Esophagus squamous epithelium (tissue), 5 donors: ENCODE measurements at regions not wholly inside any gene's neighbourhood (a gene's known extent, or its start where the extent isn't known, plus 50 kb on each side); places are given as distances from the start of the nearest gene placed in this dataset.

Experiments
- DNase-seq: peaks from one replicate; lab custom pipeline; 2025; lab: John Stamatoyannopoulos, UW
- H3K27ac ChIP-seq, 4 donors: fragments of 200-600 bp; sonication (generic); one replicate each; pipeline ENCODE4 v1.5.1; 2016 to 2019; ENCODE audit warnings: mild to moderate bottlenecking in 1 of 4
- H3K27me3 ChIP-seq, 4 donors: fragments of 200-600 bp; sonication (generic); 1 replicate in 3 of 4; 2 replicates in 1 of 4; pipeline versions ENCODE4 v1.5.1 to v1.6.0; 2017 to 2021; ENCODE audit warnings: antibody characterized with exemption in 1 of 4
- H3K36me3 ChIP-seq, 3 donors: fragments of 200-600 bp; sonication (generic); one replicate each; pipeline ENCODE4 v1.5.1; 2016 to 2019
- H3K4me1 ChIP-seq, 3 donors: fragments of 200-600 bp; sonication (generic); one replicate each; pipeline ENCODE4 v1.5.1; 2017 to 2019
- H3K4me3 ChIP-seq, 4 donors: fragments of 200-600 bp; sonication (generic); 1 replicate in 3 of 4; 2 replicates in 1 of 4; pipeline ENCODE4 v1.5.1; 2016 to 2019; ENCODE audit warnings: mild to moderate bottlenecking in 2 of 4, moderate library complexity in 1 of 4
- H3K9me3 ChIP-seq, 3 donors: fragments of 200-600 bp; sonication (generic); one replicate each; pipeline ENCODE4 v1.5.1; 2016 to 2019
- CTCF ChIP-seq, 6 experiments: fragments of 450-650 bp in 4 of 6; fragments of 200-600 bp in 2 of 6; sonication (generic) in 2 of 6; IDR thresholded peaks; one replicate each; pipeline ENCODE4 v1.5.1; 2016 to 2019; ENCODE audit warnings: antibody characterized with exemption in 6 of 6, mild to moderate bottlenecking in 4 of 6, moderate library complexity in 4 of 6
- POLR2A ChIP-seq, 4 donors: fragments of 450-650 bp; IDR thresholded peaks; one replicate each; pipeline ENCODE4 v1.6.1; 2017; ENCODE audit warnings: antibody characterized with exemption in 4 of 4, mild to moderate bottlenecking in 4 of 4, moderate library complexity in 3 of 4
- WGBS, 2 donors: methylation state at CpG; one replicate each; pipeline ENCODE4 v1.1.5; 2018; 5-methylcytosine and 5-hydroxymethylcytosine counted together
- intact Hi-C: fragments of 100-400 bp; cut with DNase I; formaldehyde crosslinking; loops from one replicate; pipeline ENCODE4 v1.15.0; 2022
- donor health status: DM: yes; HTN: yes; CAD: no.

- whole genome bisulfite sequencing, 2 donors = 40 to 43% methylated on average over 3 of the region's 3 CpGs
- TF ChIP-seq POLR2A (IDR thresholded peaks at IDR 0.05) (no peak), CTCF (IDR thresholded peaks at IDR 0.05) (no peak)
Measured at GRCh38 chr2:104562537-104562936, 291.4 kb upstream of the POU3F3 start.

DNA sequence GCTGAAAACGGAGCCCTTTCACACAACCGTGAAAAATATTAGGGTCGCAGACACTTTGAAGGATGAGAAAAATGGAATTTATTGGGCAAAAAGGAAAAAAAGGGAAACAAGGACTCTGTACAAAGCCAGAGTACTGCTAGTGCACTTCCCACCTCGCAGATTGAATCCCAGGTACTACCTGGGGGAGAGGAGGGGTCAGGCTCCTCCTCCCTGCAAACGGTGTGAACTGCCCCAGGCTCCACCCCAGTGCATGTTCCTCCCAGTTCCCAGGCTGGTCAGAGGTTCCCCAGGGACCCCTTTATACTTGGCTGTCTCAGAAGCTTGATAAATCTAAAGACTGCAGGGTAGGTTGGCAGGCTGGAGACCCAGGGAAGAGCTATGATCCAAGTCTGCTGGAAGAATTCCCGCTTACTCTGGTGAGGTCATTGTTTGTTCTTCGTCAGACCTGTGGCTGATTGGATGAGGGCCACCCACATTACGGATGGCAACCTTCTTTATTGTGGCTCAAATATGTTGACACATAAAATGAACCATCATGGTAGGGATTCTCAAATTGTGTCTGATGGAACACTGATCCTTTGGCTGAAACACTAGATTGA lies 290.4 kb upstream of the POU3F3 start:
- no peak overlapping the region for H3K27ac ChIP-seq
- no peaks in the 10 kb centered on the region for H3K4me1 ChIP-seq
- TF ChIP-seq CTCF (IDR thresholded peaks at IDR 0.05) (no peak), POLR2A (IDR thresholded peaks at IDR 0.05) (no peak)
- intact Hi-C loops = no loop called here
- H3K27me3 ChIP-seq = no peaks in the 10 kb centered on the region
- no peak overlapping the region for H3K4me3 ChIP-seq
- no peak for DNase-seq
- H3K36me3 ChIP-seq = no peaks in the 10 kb centered on the region
- no peaks in the 10 kb centered on the region for H3K9me3 ChIP-seq
- 58 to 67% methylated on average over 7 to 8 of the region's 8 CpGs for WGBS, 2 donors

More at GRCh38 chr2:104562537-104562936, 291.4 kb upstream of the POU3F3 start:
- DNase-seq = no peak
- H3K4me1 ChIP-seq = no peaks in the 10 kb centered on the region
- no peaks in the 10 kb centered on the region for H3K36me3 ChIP-seq
- H3K27ac ChIP-seq = no peak overlapping the region
- H3K9me3 ChIP-seq = no peaks in the 10 kb centered on the region
- intact Hi-C loops = no loop called here
- no peak overlapping the region for H3K4me3 ChIP-seq
- no peaks in the 10 kb centered on the region for H3K27me3 ChIP-seq

DNA sequence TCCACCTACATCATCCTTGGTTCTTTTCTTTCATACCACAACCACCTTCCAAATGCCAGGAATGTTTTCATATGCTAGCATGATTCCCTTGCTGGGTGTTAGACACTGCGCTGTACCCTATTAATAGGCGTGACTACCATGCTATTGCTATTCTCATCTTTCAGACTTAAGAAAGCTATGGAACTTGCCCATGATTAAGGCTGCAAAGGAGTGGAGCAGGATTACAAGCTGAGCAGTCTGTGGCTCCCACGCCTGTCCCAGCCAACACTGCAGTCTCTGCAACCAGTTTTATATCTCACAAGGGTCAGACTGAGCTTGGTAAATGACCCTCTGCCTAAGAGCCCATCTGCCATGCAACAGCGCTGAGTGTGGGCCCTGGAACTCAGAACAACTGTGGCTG lies 285.7 kb upstream of the POU3F3 start:
- 81 to 89% methylated on average over 3 of the region's 4 CpGs for WGBS, 2 donors
- TF ChIP-seq POLR2A (IDR thresholded peaks at IDR 0.05) (no peak), CTCF (IDR thresholded peaks at IDR 0.05) (no peak)
- H3K27ac ChIP-seq = no peak overlapping the region
- intact Hi-C loops = no loop called here
- DNase-seq = no peak
- no peaks in the 10 kb centered on the region for H3K4me1 ChIP-seq
- H3K9me3 ChIP-seq = no peaks in the 10 kb centered on the region
- H3K27me3 ChIP-seq = no peaks in the 10 kb centered on the region
- no peak overlapping the region for H3K4me3 ChIP-seq
- H3K36me3 ChIP-seq = no peaks in the 10 kb centered on the region

DNA sequence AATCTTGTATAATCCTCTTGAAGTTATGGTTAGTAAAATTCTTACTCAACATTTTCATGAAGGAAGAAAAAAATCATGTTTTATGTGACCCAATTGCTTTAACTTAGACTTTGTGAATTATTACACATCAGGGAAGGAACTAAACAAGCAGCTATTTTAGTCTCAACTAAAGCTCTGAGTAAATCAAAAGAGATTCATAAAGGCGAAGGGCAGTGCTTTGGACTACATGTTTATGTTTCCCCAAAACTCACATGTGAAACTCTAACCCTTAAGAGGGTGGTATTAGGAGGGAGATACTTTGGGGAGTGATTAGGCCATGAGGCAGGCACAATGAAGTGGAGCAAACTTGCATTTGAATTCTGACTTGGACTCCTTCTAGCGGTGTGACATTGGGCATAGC lies 283.7 kb upstream of the POU3F3 start:
- Histone ChIP-seq H3K27me3 (no peaks in the 10 kb centered on the region), H3K4me3 (no peak overlapping the region), H3K27ac (no peak overlapping the region), H3K36me3 (no peaks in the 10 kb centered on the region), H3K4me1 (no peaks in the 10 kb centered on the region), H3K9me3 (no peaks in the 10 kb centered on the region)
- no peak for DNase-seq
- no peak for TF ChIP-seq CTCF (IDR thresholded peaks at IDR 0.05)
- no peak for TF ChIP-seq POLR2A (IDR thresholded peaks at IDR 0.05)
- intact Hi-C loops = no loop called here
- 81 to 87% methylated on average over 2 of the region's 2 CpGs for WGBS, 2 donors

GRCh38 chr2:104572834-104573233 lies 281.1 kb upstream of the POU3F3 start:
- intact Hi-C loops = no loop called here
- Histone ChIP-seq H3K4me1 (no peaks in the 10 kb centered on the region), H3K36me3 (no peaks in the 10 kb centered on the region), H3K27ac (no peak overlapping the region), H3K4me3 (no peak overlapping the region), H3K27me3 (no peaks in the 10 kb centered on the region), H3K9me3 (no peaks in the 10 kb centered on the region)
- WGBS, 2 donors = 44 to 49% methylated on average over 4 of the region's 4 CpGs
- no peak for TF ChIP-seq POLR2A (IDR thresholded peaks at IDR 0.05)
- no peak for TF ChIP-seq CTCF (IDR thresholded peaks at IDR 0.05)
- DNase-seq = no peak
